ENCODE measurements at regions not wholly inside any gene's neighbourhood (a gene's known extent, or its start where the extent isn't known, plus 50 kb on each side); places are given as distances from the start of the nearest gene placed in this dataset.

GRCh38 chrX:40192196-40192595 is 94.4 kb upstream of the BCOR start:
- TF ChIP-seq POLR2AphosphoS5 (IDR thresholded peaks at IDR 0.05; ENCODE audit: insufficient read depth, low read depth, low read length) = no peak
- TF ChIP-seq CTCF (IDR thresholded peaks at IDR 0.05; ENCODE audit: extremely low read depth in 1 of 2, insufficient read depth in 1 of 2, low read depth in 1 of 2, low read length in 2 of 2) = no peak
- no peak for TF ChIP-seq MAX (IDR thresholded peaks at IDR 0.05; ENCODE audit: insufficient read depth, insufficient read length)
- no peak for TF ChIP-seq POLR2A (IDR thresholded peaks at IDR 0.05; ENCODE audit: low read depth, low read length)
- TF ChIP-seq EZH2 (IDR thresholded peaks at IDR 0.05; ENCODE audit: borderline replicate concordance, low read depth, low read length, severe bottlenecking) = no peak
- no peak for TF ChIP-seq MYC (IDR thresholded peaks at IDR 0.05; ENCODE audit: low read depth, low read length)

All from endothelial cell of umbilical vein (primary cell).